Astrocyte of the spinal cord (primary cell): ENCODE measurements at regions not wholly inside any gene's neighbourhood (a gene's known extent, or its start where the extent isn't known, plus 50 kb on each side); places are given as distances from the start of the nearest gene placed in this dataset.

Experiments used
- DNase-seq: peaks from one replicate; pipeline ENCODE4 v3.0.0; 2011; ENCODE audit warnings: low read depth, low spot score
- H3K4me3 ChIP-seq: 2 replicates; pipeline ENCODE4 v1.5.1; 2011; ENCODE audit warnings: low read depth, mild to moderate bottlenecking, low read length, moderate library complexity
- in situ Hi-C: cut with HindIII; loops from 2 replicates; pipeline ENCODE4 v1.10.0; 2017; ENCODE audit warnings: low sequenced_read_pairs
- TF ChIP-seq, protein P1 (sequence below): IDR thresholded peaks from 2 replicates; pipeline ENCODE4 v1.5.1; 2012; ENCODE audit warnings: low read depth, mild to moderate bottlenecking, low read length, inconsistent platforms

DNA sequence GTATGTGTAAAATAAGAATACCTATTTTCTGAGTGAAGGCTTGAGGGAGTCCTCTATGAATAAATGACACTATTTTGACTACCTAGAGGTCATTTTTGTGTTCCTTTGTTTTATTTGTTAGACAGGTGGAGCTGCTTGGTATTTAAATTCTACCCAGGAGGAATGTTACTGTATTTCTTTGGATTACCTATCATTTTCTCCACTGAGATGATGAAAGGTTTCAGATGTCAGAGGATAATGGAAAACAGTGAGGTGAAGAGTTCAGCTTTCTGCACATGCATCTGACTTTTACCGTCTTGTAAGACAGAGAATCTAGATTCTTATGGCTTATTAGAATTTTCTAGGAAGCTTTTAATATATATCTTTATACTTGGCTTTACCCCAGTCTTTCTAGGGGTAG lies 689.8 kb upstream of the NXPH2 start:
- in situ Hi-C loops, result no loop called here
- TF ChIP-seq, protein P1, sequence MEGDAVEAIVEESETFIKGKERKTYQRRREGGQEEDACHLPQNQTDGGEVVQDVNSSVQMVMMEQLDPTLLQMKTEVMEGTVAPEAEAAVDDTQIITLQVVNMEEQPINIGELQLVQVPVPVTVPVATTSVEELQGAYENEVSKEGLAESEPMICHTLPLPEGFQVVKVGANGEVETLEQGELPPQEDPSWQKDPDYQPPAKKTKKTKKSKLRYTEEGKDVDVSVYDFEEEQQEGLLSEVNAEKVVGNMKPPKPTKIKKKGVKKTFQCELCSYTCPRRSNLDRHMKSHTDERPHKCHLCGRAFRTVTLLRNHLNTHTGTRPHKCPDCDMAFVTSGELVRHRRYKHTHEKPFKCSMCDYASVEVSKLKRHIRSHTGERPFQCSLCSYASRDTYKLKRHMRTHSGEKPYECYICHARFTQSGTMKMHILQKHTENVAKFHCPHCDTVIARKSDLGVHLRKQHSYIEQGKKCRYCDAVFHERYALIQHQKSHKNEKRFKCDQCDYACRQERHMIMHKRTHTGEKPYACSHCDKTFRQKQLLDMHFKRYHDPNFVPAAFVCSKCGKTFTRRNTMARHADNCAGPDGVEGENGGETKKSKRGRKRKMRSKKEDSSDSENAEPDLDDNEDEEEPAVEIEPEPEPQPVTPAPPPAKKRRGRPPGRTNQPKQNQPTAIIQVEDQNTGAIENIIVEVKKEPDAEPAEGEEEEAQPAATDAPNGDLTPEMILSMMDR, result no peak
- H3K4me3 ChIP-seq, result no peak overlapping the region
- no peak for DNase-seq

DNA sequence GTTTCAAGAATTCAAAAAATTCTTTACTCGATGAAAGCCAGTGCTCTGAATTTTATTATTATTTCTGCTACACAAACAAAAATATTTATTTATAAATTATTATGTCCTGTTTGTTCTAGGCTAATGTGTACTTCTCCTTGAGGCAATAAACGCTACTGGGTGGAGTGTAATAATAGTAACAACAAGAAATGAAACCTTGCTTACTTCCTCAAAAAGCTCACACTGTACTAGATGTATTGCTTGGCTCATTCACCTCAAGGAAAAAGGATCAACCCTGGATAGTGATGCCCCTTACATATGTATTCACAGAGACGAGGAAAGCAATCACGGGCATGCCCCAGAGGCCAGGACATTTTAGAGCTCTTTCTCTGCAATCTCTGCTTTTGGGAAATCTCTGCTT lies 685.6 kb upstream of the NXPH2 start:
- TF ChIP-seq, protein P1, result no peak
- in situ Hi-C loops, result no loop called here
- H3K4me3 ChIP-seq, result no peak overlapping the region
- no peak for DNase-seq

DNA sequence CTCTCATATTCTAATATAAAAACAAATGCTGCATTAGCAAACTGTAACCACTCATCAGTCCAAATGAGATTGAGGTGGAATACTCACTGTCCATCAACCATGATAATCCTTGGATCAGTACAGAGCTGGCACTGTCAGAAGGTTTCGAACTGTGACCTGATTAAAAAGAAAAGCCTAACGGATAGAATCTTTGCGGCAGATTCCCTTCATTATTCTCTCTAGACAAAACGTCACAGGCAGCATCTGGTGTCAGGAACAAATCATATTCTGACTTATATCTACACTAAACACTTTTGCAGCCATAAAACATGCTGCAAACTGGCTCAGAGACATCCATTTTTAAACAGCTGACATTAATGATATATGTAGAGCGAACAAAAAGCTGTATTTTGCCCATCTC lies 677.7 kb upstream of the NXPH2 start:
- TF ChIP-seq, protein P1, result no peak
- no peak for DNase-seq
- in situ Hi-C loops, result no loop called here
- no peak overlapping the region for H3K4me3 ChIP-seq

DNA sequence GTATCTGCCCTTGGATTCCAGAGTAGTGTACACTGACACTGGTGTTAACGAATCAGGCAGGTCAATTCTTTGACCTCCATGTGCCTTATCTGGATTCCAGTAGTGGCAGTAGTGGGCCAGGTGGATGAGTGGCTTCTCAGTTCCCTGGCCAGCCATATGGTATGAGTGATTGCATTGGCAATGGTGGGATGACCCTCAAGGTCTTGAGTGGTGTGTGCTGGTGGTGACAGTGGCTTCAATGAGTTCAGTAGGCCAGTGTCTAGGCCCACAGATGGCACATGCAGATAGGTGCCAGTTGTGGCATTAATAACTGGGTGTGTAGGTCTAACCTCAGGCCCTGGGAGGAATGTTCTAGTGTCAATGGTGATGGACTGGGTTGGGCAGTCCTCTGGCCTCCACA lies 674.1 kb upstream of the NXPH2 start:
- TF ChIP-seq, protein P1, result no peak
- in situ Hi-C loops, result no loop called here
- DNase-seq, result no peak
- H3K4me3 ChIP-seq, result no peak overlapping the region

- TF ChIP-seq, protein P1, result no peak
- in situ Hi-C loops, result no loop called here
- no peak for DNase-seq
- no peak overlapping the region for H3K4me3 ChIP-seq
These were observed 658.9 kb upstream of the NXPH2 start for GRCh38 chr2:139439100-139439499.

DNA sequence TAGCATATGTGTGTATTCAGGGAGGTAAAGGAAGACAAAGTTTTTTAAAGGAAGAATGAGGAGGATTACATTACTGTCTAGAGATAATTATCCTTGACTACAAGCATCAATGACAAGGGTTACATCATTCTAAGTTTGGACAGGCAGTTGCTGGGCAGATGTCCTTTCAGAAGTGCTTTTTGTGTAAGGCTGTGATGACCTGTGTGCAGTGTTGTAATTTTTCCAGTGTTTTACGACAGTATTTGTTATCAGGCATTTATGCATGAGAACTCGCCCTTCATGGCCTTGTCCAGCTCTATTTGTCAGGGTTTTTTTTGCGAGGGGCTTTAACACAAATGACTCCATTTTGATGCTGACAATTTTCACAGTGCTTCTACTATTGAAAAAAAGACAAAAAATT lies 658.3 kb upstream of the NXPH2 start:
- TF ChIP-seq, protein P1, result no peak
- in situ Hi-C loops, result no loop called here
- DNase-seq, result no peak
- no peak overlapping the region for H3K4me3 ChIP-seq

DNA sequence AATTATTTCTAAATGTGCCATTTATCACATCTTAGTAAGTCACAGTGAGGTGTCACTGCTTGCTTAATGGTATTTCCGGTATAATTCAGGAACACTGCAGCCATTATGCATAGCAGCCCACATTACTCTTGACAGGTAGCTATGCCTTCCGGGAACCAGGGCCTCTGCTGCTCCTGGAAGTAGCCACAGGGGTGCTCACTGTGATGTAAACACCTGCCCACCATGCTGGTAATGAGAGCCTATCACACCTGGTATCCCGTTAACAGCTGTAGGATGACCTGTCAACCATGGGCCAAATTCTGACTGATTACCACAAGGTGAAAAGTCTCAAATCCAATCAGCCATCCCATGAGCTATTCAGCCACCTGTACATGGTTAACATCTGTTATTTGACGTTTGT lies 647.0 kb upstream of the NXPH2 start:
- no peak for DNase-seq
- TF ChIP-seq, protein P1, result no peak
- H3K4me3 ChIP-seq, result no peak overlapping the region
- in situ Hi-C loops, result no loop called here
